HL-60 (cell line): ENCODE measurements at regions not wholly inside any gene's neighbourhood (a gene's known extent, or its start where the extent isn't known, plus 50 kb on each side); places are given as distances from the start of the nearest gene placed in this dataset.

ENCODE experiments used
- GABPA ChIP-seq: IDR thresholded peaks from 2 replicates; pipeline ENCODE4 v1.6.1; 2012; ENCODE audit warnings: low read depth
- POLR2AphosphoS5 ChIP-seq: IDR thresholded peaks from 2 replicates; pipeline ENCODE4 v1.6.1; 2012; ENCODE audit warnings: low read depth
- SPI1 ChIP-seq: IDR thresholded peaks from 2 replicates; pipeline ENCODE4 v1.6.1; 2012; ENCODE audit warnings: low read depth, mild to moderate bottlenecking, borderline replicate concordance
- TF ChIP-seq, protein P1 (sequence below): IDR thresholded peaks from one replicate; pipeline ENCODE4 v1.5.1; 2011; ENCODE audit warnings: low read length, control low read depth, inconsistent platforms; ENCODE audit not compliant: insufficient read depth
- TF ChIP-seq, protein P2 (sequence below): IDR thresholded peaks from 2 replicates; pipeline ENCODE4 v1.6.1; 2012; ENCODE audit warnings: low read depth; ENCODE audit not compliant: insufficient replicate concordance

DNA sequence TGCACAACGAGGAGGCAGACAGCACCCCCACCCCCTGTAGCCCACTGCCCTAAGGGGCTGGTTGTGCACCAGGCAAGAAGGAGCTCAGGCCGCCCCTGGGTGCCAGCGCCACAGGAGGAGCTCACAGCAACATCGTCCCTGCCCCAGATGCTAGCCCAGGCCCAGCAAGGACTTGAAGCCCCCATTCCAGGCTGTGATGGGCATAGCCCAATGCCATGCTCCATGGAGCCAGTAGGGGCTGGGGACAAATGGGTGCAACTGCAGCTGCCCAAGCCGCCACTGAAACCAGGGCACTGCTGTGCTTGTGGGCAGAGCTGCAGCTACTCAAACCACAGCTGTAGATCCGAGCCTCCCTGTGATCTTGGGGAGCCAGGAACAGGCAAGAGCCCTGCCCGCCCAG, 241.3 kb upstream of the GIMD1 start:
- TF ChIP-seq SPI1 = no peak
- TF ChIP-seq, protein P1, sequence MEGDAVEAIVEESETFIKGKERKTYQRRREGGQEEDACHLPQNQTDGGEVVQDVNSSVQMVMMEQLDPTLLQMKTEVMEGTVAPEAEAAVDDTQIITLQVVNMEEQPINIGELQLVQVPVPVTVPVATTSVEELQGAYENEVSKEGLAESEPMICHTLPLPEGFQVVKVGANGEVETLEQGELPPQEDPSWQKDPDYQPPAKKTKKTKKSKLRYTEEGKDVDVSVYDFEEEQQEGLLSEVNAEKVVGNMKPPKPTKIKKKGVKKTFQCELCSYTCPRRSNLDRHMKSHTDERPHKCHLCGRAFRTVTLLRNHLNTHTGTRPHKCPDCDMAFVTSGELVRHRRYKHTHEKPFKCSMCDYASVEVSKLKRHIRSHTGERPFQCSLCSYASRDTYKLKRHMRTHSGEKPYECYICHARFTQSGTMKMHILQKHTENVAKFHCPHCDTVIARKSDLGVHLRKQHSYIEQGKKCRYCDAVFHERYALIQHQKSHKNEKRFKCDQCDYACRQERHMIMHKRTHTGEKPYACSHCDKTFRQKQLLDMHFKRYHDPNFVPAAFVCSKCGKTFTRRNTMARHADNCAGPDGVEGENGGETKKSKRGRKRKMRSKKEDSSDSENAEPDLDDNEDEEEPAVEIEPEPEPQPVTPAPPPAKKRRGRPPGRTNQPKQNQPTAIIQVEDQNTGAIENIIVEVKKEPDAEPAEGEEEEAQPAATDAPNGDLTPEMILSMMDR = no peak
- TF ChIP-seq POLR2AphosphoS5 = no peak
- TF ChIP-seq, protein P2, sequence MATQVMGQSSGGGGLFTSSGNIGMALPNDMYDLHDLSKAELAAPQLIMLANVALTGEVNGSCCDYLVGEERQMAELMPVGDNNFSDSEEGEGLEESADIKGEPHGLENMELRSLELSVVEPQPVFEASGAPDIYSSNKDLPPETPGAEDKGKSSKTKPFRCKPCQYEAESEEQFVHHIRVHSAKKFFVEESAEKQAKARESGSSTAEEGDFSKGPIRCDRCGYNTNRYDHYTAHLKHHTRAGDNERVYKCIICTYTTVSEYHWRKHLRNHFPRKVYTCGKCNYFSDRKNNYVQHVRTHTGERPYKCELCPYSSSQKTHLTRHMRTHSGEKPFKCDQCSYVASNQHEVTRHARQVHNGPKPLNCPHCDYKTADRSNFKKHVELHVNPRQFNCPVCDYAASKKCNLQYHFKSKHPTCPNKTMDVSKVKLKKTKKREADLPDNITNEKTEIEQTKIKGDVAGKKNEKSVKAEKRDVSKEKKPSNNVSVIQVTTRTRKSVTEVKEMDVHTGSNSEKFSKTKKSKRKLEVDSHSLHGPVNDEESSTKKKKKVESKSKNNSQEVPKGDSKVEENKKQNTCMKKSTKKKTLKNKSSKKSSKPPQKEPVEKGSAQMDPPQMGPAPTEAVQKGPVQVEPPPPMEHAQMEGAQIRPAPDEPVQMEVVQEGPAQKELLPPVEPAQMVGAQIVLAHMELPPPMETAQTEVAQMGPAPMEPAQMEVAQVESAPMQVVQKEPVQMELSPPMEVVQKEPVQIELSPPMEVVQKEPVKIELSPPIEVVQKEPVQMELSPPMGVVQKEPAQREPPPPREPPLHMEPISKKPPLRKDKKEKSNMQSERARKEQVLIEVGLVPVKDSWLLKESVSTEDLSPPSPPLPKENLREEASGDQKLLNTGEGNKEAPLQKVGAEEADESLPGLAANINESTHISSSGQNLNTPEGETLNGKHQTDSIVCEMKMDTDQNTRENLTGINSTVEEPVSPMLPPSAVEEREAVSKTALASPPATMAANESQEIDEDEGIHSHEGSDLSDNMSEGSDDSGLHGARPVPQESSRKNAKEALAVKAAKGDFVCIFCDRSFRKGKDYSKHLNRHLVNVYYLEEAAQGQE = no peak
- no peak for TF ChIP-seq GABPA
